ENCODE measurements at regions not wholly inside any gene's neighbourhood (a gene's known extent, or its start where the extent isn't known, plus 50 kb on each side); places are given as distances from the start of the nearest gene placed in this dataset.

DNA sequence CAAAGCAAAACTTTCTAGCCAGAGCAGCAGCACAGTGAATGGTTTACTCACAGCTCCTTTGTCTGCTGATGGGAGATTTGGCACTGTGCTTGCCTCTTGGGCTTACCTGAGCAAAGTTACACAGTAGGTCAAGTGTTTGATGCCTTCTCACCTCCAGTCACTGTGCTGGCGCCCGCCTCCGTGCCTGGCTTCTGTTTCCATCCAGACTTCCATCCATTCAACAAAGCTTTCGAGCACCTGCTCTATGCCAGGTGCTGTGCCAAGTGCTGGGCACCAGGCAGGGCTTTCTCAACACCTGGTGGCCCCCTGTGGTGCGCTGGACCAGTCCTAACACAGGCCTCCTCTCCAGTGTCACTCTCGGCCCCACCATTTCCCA lies 199.2 kb upstream of the EEA1 start:
- DNase-seq (ENCODE audit: extremely low read depth in 1 of 2, low read depth in 1 of 2) = no peak

DNA sequence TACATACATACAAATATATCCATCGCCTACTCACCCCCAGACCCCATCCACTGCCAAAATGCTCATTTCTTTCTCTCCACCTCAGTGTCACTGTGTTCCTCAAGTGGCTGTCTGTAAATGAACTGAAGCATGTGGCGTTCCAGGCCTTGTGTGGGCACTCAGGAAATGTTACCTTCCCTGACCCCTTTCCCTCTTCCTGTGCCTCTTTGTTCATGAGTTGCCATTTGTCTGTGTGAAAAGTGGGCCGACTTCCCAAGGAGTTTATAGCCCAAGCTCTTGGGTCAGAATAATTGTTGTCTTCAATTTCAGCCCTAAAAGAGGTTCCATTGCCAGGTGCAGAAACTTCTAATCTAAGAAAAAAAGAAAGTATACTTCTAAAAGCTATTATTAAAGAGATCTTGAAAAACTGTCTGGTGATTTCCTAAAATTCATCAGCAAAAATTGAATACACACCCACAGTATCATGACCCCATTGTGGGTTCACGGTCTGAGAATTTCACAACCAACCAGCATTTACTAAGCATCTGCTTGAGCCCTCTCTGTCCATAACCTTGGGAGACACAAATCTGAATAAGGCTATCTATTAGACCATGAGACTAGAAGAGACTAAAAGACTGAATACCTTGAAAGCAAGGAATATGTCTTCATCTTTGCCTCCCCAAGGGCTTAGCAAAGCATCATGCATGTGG lies 201.4 kb upstream of the EEA1 start:
- DNase-seq (ENCODE audit: extremely low read depth in 1 of 2, low read depth in 1 of 2) = no peak

DNA sequence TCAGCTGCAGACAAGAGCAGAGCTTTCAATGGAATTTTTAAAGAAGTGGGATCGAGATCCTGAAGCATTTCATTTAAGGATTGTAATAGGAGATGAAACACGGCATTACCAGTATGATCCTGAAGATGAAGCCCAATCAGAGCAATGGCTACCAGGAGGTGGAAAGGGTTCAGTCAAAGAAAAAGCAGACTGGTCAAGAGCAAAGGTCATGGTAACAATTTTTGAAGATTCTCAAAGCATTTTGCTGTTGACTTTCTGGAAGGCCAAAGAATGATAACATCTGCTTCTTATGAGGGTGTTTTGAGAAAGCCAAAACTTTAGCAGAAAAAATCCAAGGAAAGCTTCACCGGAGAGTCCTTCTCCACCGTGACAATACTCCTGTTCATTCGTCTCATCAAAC lies 204.3 kb upstream of the EEA1 start:
- DNase-seq (ENCODE audit: extremely low read depth in 1 of 2, low read depth in 1 of 2) = no peak

DNA sequence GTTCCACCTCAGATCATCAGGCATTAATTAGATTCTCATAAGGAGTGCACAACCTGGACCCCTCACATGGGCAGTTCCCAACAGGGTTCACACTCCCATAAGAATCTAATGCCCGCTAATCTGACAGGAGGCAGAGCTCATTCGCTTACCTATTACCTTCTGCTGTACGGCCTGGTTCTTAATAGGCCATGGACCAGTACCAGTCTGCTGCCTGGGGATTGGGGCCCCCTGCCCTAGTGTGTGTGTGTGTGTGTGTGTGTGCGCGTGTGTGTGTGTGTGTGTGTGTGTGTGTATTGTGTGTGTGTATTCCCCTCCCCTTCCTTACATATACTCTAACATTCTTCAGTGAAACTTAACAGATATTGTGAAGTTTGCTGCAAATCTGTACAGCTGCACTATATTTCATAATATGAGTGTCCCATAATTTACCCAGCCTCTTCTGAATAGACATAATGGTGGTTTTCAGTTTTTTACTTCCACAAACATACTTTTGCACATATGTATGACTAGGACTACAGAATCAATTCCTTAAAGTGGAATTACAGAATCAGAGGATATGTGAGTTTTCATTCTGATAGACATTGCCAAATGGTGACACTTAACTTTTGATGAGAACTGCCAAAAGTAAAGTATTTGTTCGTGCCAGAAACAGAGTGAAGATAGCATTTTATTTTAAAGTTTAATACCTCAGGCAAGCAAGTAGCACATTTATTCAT lies 205.2 kb upstream of the EEA1 start:
- no peak for DNase-seq (ENCODE audit: extremely low read depth in 1 of 2, low read depth in 1 of 2)

DNA sequence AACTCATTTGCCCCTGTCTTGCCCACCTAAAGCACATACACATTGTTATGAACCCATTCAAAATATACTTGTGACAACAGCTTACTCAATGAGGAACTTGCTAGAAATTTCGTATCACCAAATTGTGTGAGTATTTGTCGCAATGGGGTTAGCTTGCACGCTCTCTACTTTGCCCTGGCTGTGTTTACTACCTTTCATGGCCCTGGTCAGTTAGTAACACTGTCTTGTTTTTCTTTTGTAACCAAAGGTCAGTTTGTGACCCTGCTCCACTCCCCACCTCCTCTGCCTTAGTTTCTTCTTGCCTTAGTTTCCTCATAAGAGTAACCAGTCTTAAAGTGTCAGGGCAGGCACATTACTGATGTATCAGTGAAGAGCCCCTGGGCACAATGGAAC lies 205.8 kb upstream of the EEA1 start:
- no peak for DNase-seq (ENCODE audit: extremely low read depth in 1 of 2, low read depth in 1 of 2)

DNA sequence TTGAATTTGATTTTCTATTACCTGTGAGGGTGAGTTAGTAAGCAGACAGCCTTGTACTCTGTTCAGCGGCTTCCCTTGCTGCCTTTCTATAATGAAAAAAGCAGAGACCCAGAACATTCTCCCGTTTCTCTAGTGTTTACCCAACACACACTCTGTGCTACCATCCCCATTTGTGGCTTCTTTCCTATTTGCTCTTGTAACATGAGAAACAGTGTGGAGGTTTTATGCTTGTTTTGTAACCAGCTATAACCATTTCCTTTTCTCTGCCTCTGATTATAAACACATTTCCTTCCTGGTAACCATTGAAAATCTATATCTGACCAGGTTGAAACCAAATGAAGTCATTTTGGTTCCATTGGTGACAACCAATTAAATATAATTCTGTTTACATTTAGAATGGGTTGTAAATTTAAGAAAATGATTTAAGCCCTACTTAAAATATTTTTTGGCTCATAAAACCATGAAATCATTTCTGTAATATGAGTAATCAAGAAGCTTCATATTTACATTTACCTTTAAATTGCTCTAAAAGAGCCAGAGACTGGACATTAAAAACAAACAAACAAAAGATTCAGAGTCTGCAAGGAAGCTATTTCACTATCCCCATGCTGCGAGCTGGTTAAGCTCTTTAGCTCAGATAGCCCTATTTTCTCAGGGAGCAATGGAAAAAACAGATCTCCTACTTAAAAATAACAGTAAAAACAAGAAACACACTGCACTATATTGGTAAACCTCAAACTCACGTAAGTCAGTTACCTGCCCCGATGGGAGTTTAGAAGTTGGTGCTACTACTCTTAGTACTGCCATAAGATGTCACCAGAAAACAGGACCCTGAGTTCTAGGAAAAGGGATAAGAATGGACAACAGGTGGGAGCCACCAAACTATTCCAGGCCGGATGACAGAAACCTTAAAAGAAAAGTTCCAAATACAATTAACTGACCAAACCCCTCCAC lies 206.5 kb upstream of the EEA1 start:
- no peak for DNase-seq (ENCODE audit: extremely low read depth in 1 of 2, low read depth in 1 of 2)

DNA sequence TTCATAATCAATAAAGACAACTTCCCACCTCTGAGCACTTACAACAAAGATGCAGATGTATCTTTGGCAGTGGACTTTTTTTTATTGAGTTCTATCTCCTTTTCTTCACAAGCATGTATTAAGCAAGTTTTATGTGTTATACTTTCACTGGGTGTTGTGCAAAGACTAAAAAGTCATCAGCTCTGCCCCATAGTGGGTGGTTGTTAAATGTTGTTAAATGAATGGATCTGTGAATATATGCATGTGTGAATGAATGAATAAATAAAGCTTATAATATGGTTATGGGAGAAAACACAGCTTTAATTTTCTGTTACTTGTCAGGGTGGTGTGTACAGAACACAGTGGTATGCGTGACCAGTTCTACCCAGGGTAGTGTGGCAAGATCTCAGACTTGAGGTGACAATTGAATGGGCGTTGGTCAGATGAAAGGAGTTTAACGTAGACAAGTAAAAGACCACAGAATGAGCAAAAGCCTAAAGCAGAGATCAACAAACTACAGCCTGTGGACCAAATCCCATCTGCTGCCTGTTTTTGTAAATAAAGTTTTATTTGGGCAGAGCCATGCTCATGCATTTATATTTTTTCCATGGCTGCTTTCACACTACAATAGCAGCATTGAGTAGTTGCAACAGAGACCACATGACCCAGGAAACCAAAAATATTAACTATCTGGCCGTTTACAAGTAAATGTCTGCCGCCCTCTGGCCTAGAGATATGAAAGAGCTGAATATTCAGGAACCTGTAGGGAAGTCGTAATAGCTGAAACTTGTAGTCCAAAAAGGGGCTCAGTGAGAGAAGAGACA lies 207.4 kb upstream of the EEA1 start:
- DNase-seq (ENCODE audit: extremely low read depth in 1 of 2, low read depth in 1 of 2) = no peak

DNA sequence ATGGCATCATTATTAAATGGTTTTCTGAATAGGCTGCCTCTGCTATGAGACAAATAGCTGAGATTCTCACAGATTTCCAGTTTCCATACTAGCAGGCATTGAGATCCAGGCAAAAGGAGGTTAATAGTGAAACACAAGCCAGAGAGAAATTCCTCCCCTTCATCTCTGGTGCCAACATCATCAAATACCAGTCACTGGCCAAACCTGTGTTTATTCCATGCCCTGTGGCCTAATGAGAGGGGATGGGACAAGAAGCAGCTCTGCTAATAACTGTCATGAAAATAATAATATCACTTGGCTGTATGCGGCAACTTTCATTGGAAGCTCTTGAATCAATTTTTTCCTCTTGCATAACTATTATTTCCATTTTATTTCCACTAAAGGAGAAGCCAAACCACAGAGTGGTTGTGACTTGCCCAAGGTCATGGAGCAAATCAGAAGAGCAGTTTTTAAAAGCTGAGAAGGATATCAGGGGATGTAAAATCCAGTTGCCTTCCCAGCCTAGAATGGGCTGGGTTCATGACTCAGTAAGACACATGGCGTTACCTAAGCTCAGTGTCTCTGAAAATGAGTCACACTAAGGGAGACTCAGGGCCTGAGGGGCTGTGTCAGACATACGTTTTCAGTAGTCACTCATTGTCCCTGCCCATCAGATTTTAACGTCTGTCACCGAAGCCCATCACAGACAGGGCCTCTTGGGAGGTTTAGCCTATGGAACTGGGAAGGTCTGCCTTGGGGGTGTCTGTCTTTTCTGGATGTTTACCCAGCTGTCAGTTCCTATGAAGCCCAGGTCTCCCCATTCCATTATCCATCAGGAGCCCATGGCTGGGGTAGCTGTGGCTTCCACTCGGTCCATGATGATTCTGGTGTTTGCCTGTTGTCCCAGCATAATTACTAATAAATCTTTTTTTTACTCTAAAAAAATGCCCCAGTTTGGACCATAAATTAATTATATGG lies 208.8 kb upstream of the EEA1 start:
- DNase-seq (ENCODE audit: extremely low read depth in 1 of 2, low read depth in 1 of 2) = no peak

DNA sequence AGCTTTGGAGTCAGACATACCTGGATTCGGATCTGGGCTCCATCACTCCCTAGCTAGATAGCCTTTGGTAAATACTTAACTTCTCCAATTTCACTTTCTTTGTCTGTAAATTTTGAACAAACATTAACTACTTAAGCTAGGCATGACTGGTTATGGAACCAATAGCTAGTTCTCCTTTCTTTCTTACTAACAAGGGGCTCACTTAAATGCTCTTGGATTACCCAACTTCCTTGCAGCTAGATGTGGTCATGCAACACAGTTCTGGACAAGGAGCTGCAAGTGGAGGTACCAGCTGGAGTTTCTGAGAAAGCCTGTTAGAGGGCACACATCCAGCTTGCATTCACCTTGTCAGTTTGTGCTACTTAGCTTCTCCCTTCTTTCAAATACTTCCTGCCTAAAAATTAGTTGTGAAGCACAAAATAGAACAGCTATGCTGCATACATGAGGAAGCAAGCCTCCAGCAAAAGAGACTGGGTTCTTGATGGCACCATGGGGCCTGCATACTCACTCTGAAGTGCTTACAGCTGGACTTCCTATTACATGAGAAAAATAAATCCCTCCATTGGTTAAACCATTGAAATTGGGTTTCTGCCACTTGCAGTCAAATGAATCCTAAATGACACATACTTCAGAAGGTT lies 210.1 kb upstream of the EEA1 start:
- DNase-seq (ENCODE audit: extremely low read depth in 1 of 2, low read depth in 1 of 2) = no peak

DNA sequence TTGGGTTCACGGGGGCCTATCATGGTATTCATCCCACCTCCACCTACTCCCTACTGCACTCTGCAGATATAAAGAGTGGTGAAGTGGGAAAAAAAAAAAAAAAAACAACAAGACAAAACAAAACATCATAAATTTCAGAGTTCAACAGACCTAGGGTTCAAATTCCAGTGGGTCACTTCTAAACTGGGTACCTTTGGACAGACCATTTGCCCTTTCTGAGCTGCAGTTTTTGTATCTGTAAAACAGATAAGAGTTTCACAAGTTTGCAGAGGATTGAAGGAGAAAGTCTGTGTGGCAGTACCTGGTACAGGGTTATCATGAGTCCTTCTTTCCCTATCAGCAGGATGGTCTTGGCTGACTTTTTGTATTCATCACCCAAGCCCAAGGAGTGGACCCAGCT lies 211.2 kb upstream of the EEA1 start:
- DNase-seq (ENCODE audit: extremely low read depth in 1 of 2, low read depth in 1 of 2) = no peak

DNA sequence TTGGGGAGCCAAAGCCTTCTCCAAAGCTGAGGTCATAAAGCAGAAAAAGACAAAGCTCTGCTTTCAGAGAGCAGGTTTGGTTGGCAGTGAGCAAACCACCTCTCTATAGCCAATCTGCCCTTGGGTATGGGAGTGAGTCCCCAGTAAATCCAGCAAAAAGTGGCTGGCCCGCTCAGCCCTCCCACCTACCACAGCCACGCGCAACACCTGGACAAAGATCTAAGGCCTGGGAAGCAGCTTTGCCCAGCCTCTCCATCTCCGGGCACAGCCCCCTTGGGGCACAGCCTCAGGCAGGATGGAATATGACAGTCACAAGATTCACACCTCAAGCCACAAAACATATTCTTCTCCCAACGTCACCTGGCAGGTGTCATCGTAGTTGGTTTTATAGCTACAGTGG lies 211.7 kb upstream of the EEA1 start:
- no peak for DNase-seq (ENCODE audit: extremely low read depth in 1 of 2, low read depth in 1 of 2)

DNA sequence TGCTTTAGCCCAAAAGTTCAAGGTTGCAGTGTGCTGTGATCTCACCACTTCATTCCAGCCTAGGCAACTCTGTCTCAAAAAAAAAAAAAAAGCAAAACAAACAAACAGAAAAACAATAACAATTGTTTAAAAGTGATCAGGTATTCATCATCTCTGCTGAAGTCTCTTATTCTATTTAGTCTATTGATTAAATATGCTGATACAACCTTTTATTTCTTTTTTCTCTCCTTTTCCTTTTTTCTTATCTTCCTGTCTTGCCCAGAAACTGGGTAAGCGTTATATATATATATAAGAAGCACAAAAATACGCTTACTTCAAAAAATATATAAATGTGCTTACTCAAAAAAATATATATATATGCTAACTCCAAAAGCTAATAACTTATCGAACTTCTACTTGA lies 213.8 kb upstream of the EEA1 start:
- no peak for DNase-seq (ENCODE audit: extremely low read depth in 1 of 2, low read depth in 1 of 2)

DNA sequence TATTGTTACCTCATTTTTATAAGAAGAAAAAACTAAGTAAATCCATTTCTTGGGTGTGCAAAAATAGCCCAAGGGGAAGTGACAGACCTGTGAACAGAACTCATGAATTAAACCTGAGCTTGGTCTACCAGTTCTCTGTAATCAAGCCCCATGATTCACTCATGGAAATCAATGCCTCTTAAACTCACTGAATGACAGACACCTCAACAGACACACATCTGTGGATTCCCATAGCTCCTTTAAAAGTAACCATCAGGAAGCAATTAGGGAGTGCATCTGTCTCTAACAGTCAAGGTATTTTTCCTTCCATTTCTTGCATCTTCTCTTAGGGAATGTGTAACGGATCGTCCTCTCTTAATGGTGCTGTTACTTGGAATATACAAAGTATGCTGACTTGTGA lies 215.0 kb upstream of the EEA1 start:
- no peak for DNase-seq (ENCODE audit: extremely low read depth in 1 of 2, low read depth in 1 of 2)

DNA sequence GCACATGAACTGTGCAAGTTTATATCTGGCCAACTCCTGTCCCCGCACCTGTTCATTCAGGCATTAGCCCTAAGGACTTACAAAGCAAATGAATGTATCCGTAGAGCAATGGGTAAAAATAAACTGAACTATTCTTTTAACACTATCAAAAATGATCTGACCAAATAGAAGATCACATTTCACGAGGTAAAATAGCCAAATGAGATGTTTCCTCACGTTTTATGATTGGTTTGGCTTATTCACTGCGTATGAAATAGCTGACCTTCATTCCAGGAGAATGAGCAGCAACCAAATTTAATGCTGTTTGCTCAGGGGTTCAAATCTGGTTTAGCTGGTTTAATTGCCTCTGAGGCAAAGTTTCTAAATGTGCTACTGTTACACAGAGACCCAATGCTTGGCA lies 216.0 kb upstream of the EEA1 start:
- no peak for DNase-seq (ENCODE audit: extremely low read depth in 1 of 2, low read depth in 1 of 2)

DNA sequence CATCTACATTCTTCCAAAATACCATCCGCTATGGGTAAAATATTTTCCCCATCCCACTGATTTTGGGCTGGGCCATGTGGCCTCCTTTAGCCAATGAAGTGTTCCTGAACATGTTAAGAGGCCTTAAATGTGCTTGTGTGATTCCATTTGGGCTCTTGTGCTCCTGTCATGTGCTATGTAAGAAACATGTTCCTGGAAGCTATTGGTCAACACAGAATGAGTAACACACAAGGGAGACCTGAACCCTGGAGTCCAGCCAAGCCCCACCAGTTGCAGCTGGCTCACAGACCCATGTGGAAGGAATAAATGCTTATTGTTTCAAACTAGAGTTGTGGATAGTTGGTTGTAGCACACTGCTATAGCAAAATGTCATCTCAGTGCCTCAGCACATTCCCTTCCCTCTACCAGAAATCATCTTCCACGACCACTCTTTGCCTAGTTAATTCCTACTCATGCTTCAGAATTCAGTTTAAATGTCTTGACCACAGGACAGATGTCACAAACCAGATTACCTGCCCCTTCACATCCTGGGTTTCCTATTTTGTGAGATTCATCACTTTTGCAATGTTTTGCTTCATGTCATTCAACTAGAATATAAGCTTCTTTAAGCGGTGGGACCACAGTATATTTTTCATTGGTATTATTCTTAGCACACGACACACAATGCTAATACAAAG lies 217.3 kb upstream of the EEA1 start:
- DNase-seq (ENCODE audit: extremely low read depth in 1 of 2, low read depth in 1 of 2) = no peak

DNA sequence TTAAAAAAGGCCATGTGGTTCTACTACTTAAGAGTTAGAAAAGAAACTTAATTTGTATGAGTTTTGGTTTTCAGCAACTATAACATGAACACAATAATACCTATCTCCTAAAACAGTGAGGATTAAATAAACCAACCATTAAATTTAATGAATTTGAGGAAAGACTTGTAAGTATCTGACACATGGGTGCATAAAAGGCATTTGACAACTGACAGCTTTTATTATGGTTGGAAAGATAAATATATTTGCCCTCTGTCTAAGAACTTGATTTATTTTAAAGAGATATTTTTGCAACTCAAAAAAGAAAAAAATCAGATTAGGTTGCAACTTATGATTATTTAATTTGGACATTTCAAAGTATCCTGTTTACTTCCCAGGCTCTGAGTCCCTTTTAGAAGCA lies 217.9 kb upstream of the EEA1 start:
- DNase-seq (ENCODE audit: extremely low read depth in 1 of 2, low read depth in 1 of 2) = no peak

DNA sequence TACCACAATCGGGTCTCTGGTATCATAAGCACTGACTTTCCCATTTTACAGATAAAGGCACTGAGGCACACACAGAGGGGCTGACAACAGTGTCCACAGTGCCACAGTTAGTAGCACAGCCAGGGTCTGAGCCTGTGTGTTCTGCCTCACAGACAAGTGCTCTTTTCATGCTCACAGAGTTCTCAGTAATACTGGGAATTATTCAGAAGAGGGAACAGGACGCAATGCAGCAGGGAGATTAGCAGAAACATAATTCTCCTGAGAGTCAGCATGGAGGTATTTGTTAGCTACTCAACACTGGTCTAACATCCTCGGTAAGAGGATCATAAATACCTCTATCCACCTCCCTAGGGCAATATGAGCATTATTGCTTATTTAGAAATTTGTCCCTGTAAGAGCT lies 219.3 kb upstream of the EEA1 start:
- no peak for DNase-seq (ENCODE audit: extremely low read depth in 1 of 2, low read depth in 1 of 2)

DNA sequence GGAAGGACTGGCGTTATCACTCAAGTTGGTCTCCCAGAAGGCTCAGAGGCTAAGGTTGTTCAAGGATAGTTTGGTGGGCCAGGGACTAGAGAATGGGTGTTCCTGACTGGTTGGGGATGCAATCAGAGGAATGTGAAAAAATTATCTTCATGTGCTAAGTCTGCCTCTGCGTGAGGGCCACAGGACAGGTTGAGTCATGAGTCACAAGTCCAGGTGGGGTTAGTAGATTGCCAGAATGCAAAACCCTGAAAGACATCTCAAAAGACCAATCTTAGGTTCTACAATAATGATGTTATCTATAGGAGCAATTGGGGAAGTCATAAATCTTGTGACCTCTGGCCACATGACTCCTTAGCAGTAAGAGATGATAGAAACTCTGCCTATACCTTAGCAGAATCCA lies 220.1 kb upstream of the EEA1 start:
- DNase-seq (ENCODE audit: extremely low read depth in 1 of 2, low read depth in 1 of 2) = no peak
